ENCODE measurements at regions not wholly inside any gene's neighbourhood (a gene's known extent, or its start where the extent isn't known, plus 50 kb on each side); places are given as distances from the start of the nearest gene placed in this dataset.
"Not testable (repeated sequence)": the region's sequence is repeated elsewhere in the genome, so short reads cannot be mapped to it uniquely, and the experiment has no call there.

- TF ChIP-seq ZFX (IDR thresholded peaks at IDR 0.05) (no peak), CTCF (conservative IDR thresholded peaks at IDR 0.05) (no peak)
- H3K27ac ChIP-seq, result no peak overlapping the region
These were observed 63.6 kb upstream of the BOD1 start for GRCh38 chr5:173679909-173680630.

GRCh38 chr5:173680660-173681242 is 64.3 kb upstream of the BOD1 start:
- no peak for TF ChIP-seq CTCF (conservative IDR thresholded peaks at IDR 0.05)
- TF ChIP-seq ZFX (IDR thresholded peaks at IDR 0.05), result no peak
- H3K27ac ChIP-seq, result no peak overlapping the region

- no peak overlapping the region for H3K27ac ChIP-seq
- TF ChIP-seq CTCF (conservative IDR thresholded peaks at IDR 0.05) (no peak), ZFX (IDR thresholded peaks at IDR 0.05) (no peak)
These were observed 65.9 kb upstream of the BOD1 start for GRCh38 chr5:173682313-173682712.

GRCh38 chr5:173684535-173684934 is 68.1 kb upstream of the BOD1 start:
- not testable (repeated sequence) for H3K27ac ChIP-seq

- no peak overlapping the region for H3K27ac ChIP-seq
- TF ChIP-seq CTCF (conservative IDR thresholded peaks at IDR 0.05) (no peak), ZFX (IDR thresholded peaks at IDR 0.05) (no peak)
These were observed 70.5 kb upstream of the BOD1 start for GRCh38 chr5:173686950-173687349.

GRCh38 chr5:173688703-173689102 is 72.3 kb upstream of the BOD1 start:
- H3K27ac ChIP-seq, result no peak overlapping the region
- TF ChIP-seq ZFX (IDR thresholded peaks at IDR 0.05) (no peak), CTCF (conservative IDR thresholded peaks at IDR 0.05) (no peak)

- TF ChIP-seq CTCF (conservative IDR thresholded peaks at IDR 0.05), result no peak
- TF ChIP-seq ZFX (IDR thresholded peaks at IDR 0.05), result no peak
- no peak overlapping the region for H3K27ac ChIP-seq
These were observed 72.8 kb upstream of the BOD1 start for GRCh38 chr5:173689171-173689736.

All from C4-2B (cell line).